SK-N-SH treated with all-trans-retinoic acid at 6 μM for 48 hours (cell line): ENCODE measurements at regions not wholly inside any gene's neighbourhood (a gene's known extent, or its start where the extent isn't known, plus 50 kb on each side); places are given as distances from the start of the nearest gene placed in this dataset.

Source experiments
- CSDC2 ChIP-seq: fragments of 250-450 bp; sonication (Bioruptor Pico); IDR thresholded peaks from 2 replicates; pipeline ENCODE4 v1.5.0; 2020; ENCODE audit warnings: mild to moderate bottlenecking, moderate library complexity
- SNAI2 ChIP-seq: fragments of 250-450 bp; sonication (Bioruptor Pico); IDR thresholded peaks from 2 replicates; pipeline ENCODE4 v1.5.0; 2020; ENCODE audit warnings: mild to moderate bottlenecking, moderate library complexity
- ZFP3 ChIP-seq: fragments of 250-450 bp; sonication (Bioruptor Pico); IDR thresholded peaks from 2 replicates; pipeline ENCODE4 v1.5.0; 2020; ENCODE audit warnings: mild to moderate bottlenecking, moderate library complexity

DNA sequence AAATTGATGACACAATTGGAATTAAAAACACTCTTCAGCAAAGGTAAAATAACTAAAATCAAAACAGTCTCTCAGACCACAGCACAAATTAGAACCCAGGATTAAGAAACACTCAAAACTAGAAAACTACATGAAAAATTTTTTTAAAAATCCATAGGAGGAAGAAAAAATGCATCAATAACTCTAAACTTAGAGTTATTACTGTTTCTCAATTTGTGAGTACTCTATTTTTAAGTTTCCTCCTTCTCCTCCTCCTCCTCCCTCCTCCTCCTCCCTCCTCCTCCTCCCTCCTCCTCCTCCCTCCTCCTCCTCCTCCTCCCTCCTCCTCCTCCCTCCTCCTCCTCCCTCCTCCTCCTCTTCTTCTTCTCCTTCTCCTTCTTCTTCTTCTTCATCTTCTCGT is 1395.7 kb downstream of the STIM2 start:
- TF ChIP-seq CSDC2 (CRISPR knock-in tag) (no peak), ZFP3 (no peak), SNAI2 (CRISPR knock-in tag) (no peak)
